WTC11 (cell line): ENCODE measurements at regions not wholly inside any gene's neighbourhood (a gene's known extent, or its start where the extent isn't known, plus 50 kb on each side); places are given as distances from the start of the nearest gene placed in this dataset.

Experiments
- AR ChIP-seq: fragments of 250-450 bp; sonication (Bioruptor Pico); IDR thresholded peaks from 2 replicates; pipeline ENCODE4 v1.9.0; 2021; ENCODE audit warnings: mild to moderate bottlenecking
- CTCF ChIP-seq: fragments of 200-600 bp; IDR thresholded peaks from 2 replicates; pipeline ENCODE4 v1.8.0; 2022; ENCODE audit warnings: antibody characterized with exemption
- E2F4 ChIP-seq: sonication (generic); formaldehyde crosslinking; IDR thresholded peaks from 2 replicates; pipeline ENCODE4 v1.8.1; 2022; ENCODE audit warnings: low read depth, mild to moderate bottlenecking, moderate library complexity, missing genetic modification reagents, borderline replicate concordance
- FOXP4 ChIP-seq: sonication (generic); formaldehyde crosslinking; IDR thresholded peaks from 2 replicates; pipeline ENCODE4 v1.8.0; 2022; ENCODE audit warnings: mild to moderate bottlenecking, missing genetic modification reagents
- HMGA2 ChIP-seq: fragments of 250-450 bp; sonication (Bioruptor Pico); IDR thresholded peaks from 2 replicates; pipeline ENCODE4 v1.4.0; 2021; ENCODE audit warnings: mild to moderate bottlenecking, moderate library complexity
- JUN ChIP-seq: sonication (generic); formaldehyde crosslinking; IDR thresholded peaks from 2 replicates; pipeline ENCODE4 v1.8.0; 2023; ENCODE audit warnings: mild to moderate bottlenecking, missing genetic modification reagents
- MXD4 ChIP-seq: fragments of 250-450 bp; sonication (Bioruptor Pico); IDR thresholded peaks from 2 replicates; pipeline ENCODE4 v1.8.0; 2021; ENCODE audit warnings: mild to moderate bottlenecking, moderate library complexity, borderline replicate concordance
- NR3C1 ChIP-seq: sonication (generic); formaldehyde crosslinking; conservative IDR thresholded peaks from 2 replicates; pipeline ENCODE4 v1.8.1; 2023; ENCODE audit warnings: low read depth, mild to moderate bottlenecking, missing genetic modification reagents
- SMAD4 ChIP-seq: sonication (generic); formaldehyde crosslinking; IDR thresholded peaks from 2 replicates; pipeline ENCODE4 v1.8.0; 2022; ENCODE audit warnings: mild to moderate bottlenecking, missing genetic modification reagents
- STAT6 ChIP-seq: sonication (generic); formaldehyde crosslinking; conservative IDR thresholded peaks from 2 replicates; pipeline ENCODE4 v1.8.1; 2023; ENCODE audit warnings: mild to moderate bottlenecking, low read depth, missing genetic modification reagents, moderate library complexity
- TEAD1 ChIP-seq: sonication (generic); formaldehyde crosslinking; IDR thresholded peaks from 2 replicates; pipeline ENCODE4 v1.8.0; 2022; ENCODE audit warnings: mild to moderate bottlenecking, missing genetic modification reagents
- TP53 ChIP-seq: sonication (generic); formaldehyde crosslinking; IDR thresholded peaks from 2 replicates; pipeline ENCODE4 v1.8.1; 2023; ENCODE audit warnings: mild to moderate bottlenecking, missing genetic modification reagents
- USF2 ChIP-seq: sonication (generic); formaldehyde crosslinking; IDR thresholded peaks from 2 replicates; pipeline ENCODE4 v1.8.1; 2023; ENCODE audit warnings: mild to moderate bottlenecking, missing genetic modification reagents, moderate library complexity

- TF ChIP-seq CTCF (no peak), TEAD1 (no peak), STAT6 (CRISPR knock-in tag) (no peak), E2F4 (no peak), TP53 (CRISPR knock-in tag) (no peak), MXD4 (CRISPR knock-in tag) (no peak), NR3C1 (no peak), HMGA2 (CRISPR knock-in tag) (no peak), FOXP4 (CRISPR knock-in tag) (no peak), SMAD4 (CRISPR knock-in tag) (no peak), AR (CRISPR knock-in tag) (no peak), USF2 (no peak), JUN (CRISPR knock-in tag) (no peak)
Observed at GRCh38 chr10:20963056-20963455, 65.9 kb upstream of the NEBL start.
